IMR-90 (cell line): ENCODE measurements at regions not wholly inside any gene's neighbourhood (a gene's known extent, or its start where the extent isn't known, plus 50 kb on each side); places are given as distances from the start of the nearest gene placed in this dataset.

Experiments used
- ATAC-seq: fragments of 200-7000 bp; cut with Tn5 transposase; 2 replicates; pipeline ENCODE4 v1.9.1; 2020; ENCODE audit warnings: low read depth, mild to moderate bottlenecking, moderate library complexity
- BruUV-seq: library from RNA; stranded (reverse); fragments of 400-500 nt; replicated peaks from 2 replicates; lab custom pipeline; 2021; lab: Mats Ljungman, UMichigan
- CTCF ChIA-PET: fragments of 300-600 bp; formaldehyde crosslinking; extraction: SDS; loops from one replicate; lab custom pipeline; 2021; ENCODE audit warnings: antibody characterized with exemption; lab: Yijun Ruan, JAX
- POLR2A ChIA-PET: fragments of 300-600 bp; sonication (Branson Sonifier 250); formaldehyde crosslinking; loops from one replicate; lab custom pipeline; 2022; ENCODE audit warnings: antibody characterized with exemption; ENCODE audit not compliant: unreplicated experiment; lab: Charles Lee
- DNase-seq: peaks from one replicate; pipeline ENCODE4 v3.0.0; 2013
- H2AFZ ChIP-seq: replicated peaks from 2 replicates; pipeline ENCODE3; 2013; ENCODE audit warnings: low read length, mild to moderate bottlenecking; ENCODE audit not compliant: poor library complexity
- H2AK5ac ChIP-seq: 2 replicates; pipeline ENCODE4 v1.6.1; 2013; ENCODE audit warnings: low read depth, low read length, inconsistent platforms
- H2AK9ac ChIP-seq: replicated peaks from 2 replicates; pipeline ENCODE3; 2013; ENCODE audit warnings: mild to moderate bottlenecking, low read depth, low read length, moderate library complexity; ENCODE audit not compliant: poor library complexity
- H2BK120ac ChIP-seq: 2 replicates; pipeline ENCODE4 v1.6.1; 2013; ENCODE audit warnings: low read depth, low read length, inconsistent platforms
- H2BK15ac ChIP-seq: 3 replicates; pipeline ENCODE4 v1.6.1; 2013; ENCODE audit warnings: low read depth, low read length, inconsistent platforms
- H2BK20ac ChIP-seq: 2 replicates; pipeline ENCODE4 v1.6.1; 2013; ENCODE audit warnings: low read depth, mild to moderate bottlenecking, inconsistent platforms, low read length, moderate library complexity
- H2BK5ac ChIP-seq: 2 replicates; pipeline ENCODE4 v1.6.1; 2013; ENCODE audit warnings: mild to moderate bottlenecking, low read depth, low read length, inconsistent platforms; ENCODE audit not compliant: poor library complexity, severe bottlenecking
- H3K14ac ChIP-seq: replicated peaks from 2 replicates; pipeline ENCODE4 v1.6.1; 2013; ENCODE audit warnings: low read depth, low read length, inconsistent platforms
- H3K18ac ChIP-seq: 2 replicates; pipeline ENCODE4 v1.6.1; 2013; ENCODE audit warnings: low read depth, low read length, control low read depth
- H3K23ac ChIP-seq: 2 replicates; pipeline ENCODE4 v1.6.1; 2013; ENCODE audit warnings: low read depth, low read length, inconsistent platforms
- H3K27ac ChIP-seq: 2 replicates; pipeline ENCODE4 v1.5.1; 2013; ENCODE audit warnings: mild to moderate bottlenecking, control low read depth, low read length; ENCODE audit not compliant: insufficient read depth
- H3K27me3 ChIP-seq: 2 replicates; pipeline ENCODE4 v1.6.1; 2013; ENCODE audit warnings: low read length; ENCODE audit not compliant: control insufficient read depth, insufficient read depth
- H3K36me3 ChIP-seq: 2 replicates; pipeline ENCODE4 v1.6.1; 2013; ENCODE audit warnings: low read length, mixed read lengths; ENCODE audit not compliant: control insufficient read depth, insufficient read depth
- H3K4ac ChIP-seq: 2 replicates; pipeline ENCODE4 v1.6.1; 2013; ENCODE audit warnings: low read depth, low read length, inconsistent platforms
- H3K4me1 ChIP-seq: 2 replicates; pipeline ENCODE4 v1.6.1; 2013; ENCODE audit warnings: low read length, mixed read lengths; ENCODE audit not compliant: control insufficient read depth, insufficient read depth
- H3K4me2 ChIP-seq: 2 replicates; pipeline ENCODE4 v1.6.1; 2013; ENCODE audit warnings: low read depth, mild to moderate bottlenecking, control low read depth, low read length, moderate library complexity
- H3K4me3 ChIP-seq: 2 replicates; pipeline ENCODE4 v1.5.1; 2013; ENCODE audit warnings: low read depth, mild to moderate bottlenecking, control low read depth, low read length, moderate library complexity; ENCODE audit not compliant: insufficient read depth
- H3K56ac ChIP-seq: 2 replicates; pipeline ENCODE4 v1.6.1; 2013; ENCODE audit warnings: low read length, inconsistent platforms; ENCODE audit not compliant: insufficient read depth; ENCODE audit errors: extremely low read depth
- H3K79me1 ChIP-seq, 2 experiments: 2 replicates each; pipeline ENCODE4 v1.6.1; 2013; ENCODE audit warnings: low read length in 2 of 2, inconsistent platforms in 1 of 2, low read depth in 1 of 2
- H3K9ac ChIP-seq: 2 replicates; pipeline ENCODE4 v1.6.1; 2013; ENCODE audit warnings: low read depth, low read length, control low read depth
- H3K9me1 ChIP-seq: 2 replicates; pipeline ENCODE4 v1.6.1; 2013; ENCODE audit warnings: low read length, inconsistent platforms; ENCODE audit not compliant: insufficient read depth
- H3K9me3 ChIP-seq: 2 replicates; pipeline ENCODE4 v1.6.1; 2013; ENCODE audit warnings: low read length; ENCODE audit not compliant: control insufficient read depth, insufficient read depth
- H4K20me1 ChIP-seq: 2 replicates; pipeline ENCODE4 v1.6.1; 2013; ENCODE audit warnings: low read length, inconsistent platforms; ENCODE audit not compliant: insufficient read depth
- H4K5ac ChIP-seq: 2 replicates; pipeline ENCODE4 v1.6.1; 2013; ENCODE audit warnings: mild to moderate bottlenecking, low read depth, low read length, control low read depth
- H4K8ac ChIP-seq, 2 experiments: 2 replicates each; pipeline ENCODE4 v1.6.1; 2013; ENCODE audit warnings: low read depth in 2 of 2, low read length in 2 of 2, control low read depth in 1 of 2, inconsistent platforms in 1 of 2
- H4K91ac ChIP-seq: 2 replicates; pipeline ENCODE4 v1.6.1; 2013; ENCODE audit warnings: low read depth, low read length, inconsistent platforms; ENCODE audit not compliant: insufficient read depth
- BHLHE40 ChIP-seq: fragments of 150-350 bp; IDR thresholded peaks from 2 replicates; pipeline ENCODE4 v1.6.1; 2016; ENCODE audit warnings: mild to moderate bottlenecking, low read depth, low read length
- CEBPB ChIP-seq: IDR thresholded peaks from 2 replicates; pipeline ENCODE4 v1.6.1; 2012; ENCODE audit warnings: low read depth, low read length, improper control_type of control experiment
- CHD1 ChIP-seq: IDR thresholded peaks from 2 replicates; pipeline ENCODE4 v1.6.1; 2012; ENCODE audit warnings: low read depth, low read length, improper control_type of control experiment
- FOS ChIP-seq: fragments of 150-350 bp; IDR thresholded peaks from 2 replicates; pipeline ENCODE4 v1.6.1; 2016; ENCODE audit warnings: low read depth, low read length
- MAZ ChIP-seq: IDR thresholded peaks from 2 replicates; pipeline ENCODE4 v1.6.1; 2012; ENCODE audit warnings: low read depth, mild to moderate bottlenecking, low read length, improper control_type of control experiment, moderate library complexity, borderline replicate concordance
- MXI1 ChIP-seq: IDR thresholded peaks from 2 replicates; pipeline ENCODE4 v1.6.1; 2012; ENCODE audit warnings: low read depth, mild to moderate bottlenecking, low read length, moderate library complexity, borderline replicate concordance
- NFE2L2 ChIP-seq: fragments of 150-350 bp; IDR thresholded peaks from 2 replicates; pipeline ENCODE4 v1.6.1; 2016; ENCODE audit warnings: low read depth, mild to moderate bottlenecking, low read length
- POLR2A ChIP-seq: IDR thresholded peaks from 2 replicates; pipeline ENCODE4 v1.6.1; 2012; ENCODE audit warnings: mild to moderate bottlenecking, low read depth, low read length
- RAD21 ChIP-seq: IDR thresholded peaks from 2 replicates; pipeline ENCODE4 v1.6.1; 2012; ENCODE audit warnings: low read length, improper control_type of control experiment
- RFX5 ChIP-seq: IDR thresholded peaks from 2 replicates; pipeline ENCODE4 v1.8.0; 2012; ENCODE audit warnings: low read depth, mild to moderate bottlenecking, low read length, moderate library complexity
- SMC3 ChIP-seq: fragments of 150-350 bp; IDR thresholded peaks from 2 replicates; pipeline ENCODE4 v1.6.1; 2016; ENCODE audit warnings: low read depth, mild to moderate bottlenecking, antibody characterized with exemption, low read length, moderate library complexity
- USF2 ChIP-seq: fragments of 150-350 bp; IDR thresholded peaks from 2 replicates; pipeline ENCODE4 v1.6.1; 2017; ENCODE audit warnings: mild to moderate bottlenecking, antibody characterized with exemption, low read length, low read depth
- WGBS, 2 experiments: methylation state at CpG; one replicate each; pipeline versions ENCODE4 v1.1.5 to v1.1.7; 2013; ENCODE audit warnings: missing lambda C conversion rate in 2 of 2; ENCODE audit not compliant: insufficient read length in 1 of 2; ENCODE audit errors: extremely low coverage in 2 of 2; 5-methylcytosine and 5-hydroxymethylcytosine counted together
- dilution Hi-C: fragments of 300-500 bp; cut with HindIII; formaldehyde crosslinking; loops from one replicate; pipeline ENCODE4 v1.14.3; 2018; ENCODE audit warnings: low sequenced_read_pairs; ENCODE audit not compliant: unreplicated experiment
- in situ Hi-C: fragments of 300-500 bp; cut with MboI; formaldehyde crosslinking; loops from 3 replicates; pipeline ENCODE4 v1.14.3; 2019; ENCODE audit warnings: low sequenced_read_pairs, inconsistent platforms, mixed read lengths
- intact Hi-C: fragments of 100-400 bp; cut with micrococcal nuclease; formaldehyde crosslinking; loops from 2 replicates; pipeline ENCODE4 v1.10.0; 2022

- Histone ChIP-seq H2BK120ac (no peak overlapping the region), H3K4ac (no peak overlapping the region), H4K91ac (no peak overlapping the region), H3K36me3 (no peaks in the 10 kb centered on the region), H3K4me3 (no peak overlapping the region), H2AK9ac (no peak overlapping the region), H4K8ac (no peak overlapping the region), H3K56ac (no peak overlapping the region), H3K9me3 (no peaks in the 10 kb centered on the region), H3K27ac (no peak overlapping the region), H3K23ac (no peak overlapping the region), H3K4me2 (no peak overlapping the region), H3K18ac (no peak overlapping the region), H3K79me1 (no peaks in the 10 kb centered on the region), H3K9ac (no peak overlapping the region), H3K27me3 (no peaks in the 10 kb centered on the region), H2AK5ac (no peak overlapping the region), H3K14ac (no peak overlapping the region), H2BK5ac (no peak overlapping the region), H3K4me1 (no peaks in the 10 kb centered on the region), H2BK20ac (no peak overlapping the region), H4K5ac (no peak overlapping the region), H3K9me1 (no peaks in the 10 kb centered on the region), H4K20me1 (no peaks in the 10 kb centered on the region), H2BK15ac (no peak overlapping the region), H2AFZ (no peak overlapping the region)
- ChIA-PET POLR2A (no interaction called here), CTCF (no interaction called here)
- ATAC-seq (no peak), DNase-seq (no peak)
- TF ChIP-seq CEBPB (no peak), POLR2A (no peak), USF2 (no peak), CHD1 (no peak), RFX5 (no peak), FOS (no peak), BHLHE40 (no peak), SMC3 (no peak), MXI1 (no peak), MAZ (no peak), NFE2L2 (no peak), RAD21 (no peak)
- in situ Hi-C loops = no loop called here
- intact Hi-C loops = no loop called here
- dilution Hi-C loops = no loop called here
- WGBS, 2 experiments = 63% methylated on average over 2 of the region's 5 CpGs; no CpG with 5 or more reads in 1 of the 2 experiments
- BruUV-seq = no TSS peak
These were observed 394.2 kb downstream of the RASEF start for GRCh38 chr9:82668689-82669199.
